GM12878 (cell line): ENCODE measurements at regions not wholly inside any gene's neighbourhood (a gene's known extent, or its start where the extent isn't known, plus 50 kb on each side); places are given as distances from the start of the nearest gene placed in this dataset.

Experiments
- CTCF ChIP-seq, 3 experiments: IDR thresholded peaks in 2 of 3; conservative IDR thresholded peaks in 1 of 3; 2 replicates each; pipeline ENCODE4 v1.5.1; 2011; ENCODE audit warnings: low read depth in 3 of 3, low read length in 3 of 3, mild to moderate bottlenecking in 3 of 3, control low read depth in 2 of 3, moderate library complexity in 2 of 3, inconsistent platforms in 1 of 3, mixed read lengths in 1 of 3; ENCODE audit not compliant: control insufficient read depth in 2 of 3, insufficient read depth in 1 of 3; ENCODE audit errors: extremely low read depth in 1 of 3
- EGR1 ChIP-seq, 2 experiments: IDR thresholded peaks; 1 replicate in 1 of 2; 2 replicates in 1 of 2; pipeline ENCODE4 v1.6.1; 2011 to 2012; ENCODE audit warnings: low read depth in 2 of 2, low read length in 2 of 2, borderline replicate concordance in 1 of 2, mild to moderate bottlenecking in 1 of 2, moderate library complexity in 1 of 2
- MAX ChIP-seq: IDR thresholded peaks from 2 replicates; pipeline ENCODE4 v1.6.1; 2012; ENCODE audit warnings: low read depth, low read length, improper control_type of control experiment
- NKRF ChIP-seq: fragments of 450-650 bp; conservative IDR thresholded peaks from 2 replicates; pipeline ENCODE4 v1.6.1; 2017; ENCODE audit warnings: mild to moderate bottlenecking, moderate library complexity

GRCh38 chr2:128643221-128644065, 324.8 kb upstream of the HS6ST1 start:
- no peak for TF ChIP-seq CTCF (IDR thresholded peaks at IDR 0.05 in 2 of 3, conservative IDR thresholded peaks at IDR 0.05 in 1 of 3; ENCODE audit: control insufficient read depth in 2 of 3, extremely low read depth in 1 of 3, insufficient read depth in 1 of 3, low read depth in 3 of 3, low read length in 3 of 3)
- no peak for TF ChIP-seq NKRF
- no peak for TF ChIP-seq MAX
- no peak for TF ChIP-seq EGR1 (IDR thresholded peaks at IDR 0.05; ENCODE audit: borderline replicate concordance in 1 of 2, low read depth in 2 of 2, low read length in 2 of 2)
